H1 (cell line): ENCODE measurements at regions not wholly inside any gene's neighbourhood (a gene's known extent, or its start where the extent isn't known, plus 50 kb on each side); places are given as distances from the start of the nearest gene placed in this dataset.

Experiments used
- CTCF ChIA-PET: fragments of 300-600 bp; sonication (Branson Sonifier 250); formaldehyde crosslinking; loops from one replicate; lab custom pipeline; 2021; ENCODE audit not compliant: partially characterized antibody; lab: Charles Lee
- POLR2A ChIA-PET: fragments of 300-600 bp; sonication (Branson Sonifier 250); formaldehyde crosslinking; loops from one replicate; lab custom pipeline; 2021; ENCODE audit warnings: inconsistent platforms; ENCODE audit not compliant: partially characterized antibody; lab: Charles Lee
- DNase-seq, 2 experiments: peaks; one replicate each; pipeline versions ENCODE4 v3.0.0 to v3.0.0-alpha.2; 2010 to 2022; ENCODE audit warnings: low spot score in 2 of 2, low read depth in 1 of 2, mixed read lengths in 1 of 2
- FAIRE-seq: peaks from 2 replicates; lab custom pipeline; 2011; peaks lifted over from hg19 to GRCh38; lab: Jason Lieb, UNC
- H2AFZ ChIP-seq: 2 replicates; pipeline ENCODE4 v1.8.1; 2012; ENCODE audit warnings: low read length, inconsistent platforms
- H2AK5ac ChIP-seq: 2 replicates; pipeline ENCODE4 v1.6.1; 2013; ENCODE audit warnings: low read depth, low read length
- H2BK120ac ChIP-seq: replicated peaks from 2 replicates; pipeline ENCODE3; 2013; ENCODE audit warnings: low read depth, low read length, inconsistent platforms
- H2BK12ac ChIP-seq: 2 replicates; pipeline ENCODE4 v1.6.1; 2013; ENCODE audit warnings: low read depth, low read length
- H2BK15ac ChIP-seq: 2 replicates; pipeline ENCODE4 v1.6.1; 2013; ENCODE audit warnings: low read length
- H2BK20ac ChIP-seq: 2 replicates; pipeline ENCODE4 v1.6.1; 2013; ENCODE audit warnings: low read length
- H2BK5ac ChIP-seq: 2 replicates; pipeline ENCODE4 v1.6.1; 2013; ENCODE audit warnings: low read depth, low read length
- H3K14ac ChIP-seq: 2 replicates; pipeline ENCODE4 v1.6.1; 2013; ENCODE audit warnings: inconsistent platforms; ENCODE audit not compliant: insufficient read length
- H3K18ac ChIP-seq: 2 replicates; pipeline ENCODE4 v1.6.1; 2013; ENCODE audit warnings: low read length; ENCODE audit errors: extremely low read depth
- H3K23ac ChIP-seq: 2 replicates; pipeline ENCODE4 v1.6.1; 2013; ENCODE audit warnings: inconsistent platforms; ENCODE audit not compliant: insufficient read length
- H3K23me2 ChIP-seq: 2 replicates; pipeline ENCODE4 v1.6.1; 2013; ENCODE audit warnings: low read depth, low read length
- H3K27ac ChIP-seq: 2 replicates; pipeline ENCODE4 v1.6.1; 2011; ENCODE audit warnings: low read depth, low read length, inconsistent platforms
- H3K27me3 ChIP-seq, 4 experiments: replicated peaks in 1 of 4; 1 replicate in 1 of 4; 2 replicates in 3 of 4; pipeline versions ENCODE4 v1.6.1 to v1.8.1; 2011 to 2013; ENCODE audit warnings: low read length in 3 of 4, mild to moderate bottlenecking in 3 of 4, inconsistent platforms in 2 of 4, mixed read lengths in 2 of 4, moderate library complexity in 1 of 4; ENCODE audit not compliant: control insufficient read depth in 3 of 4, insufficient read depth in 3 of 4; ENCODE audit errors: extremely low read depth in 1 of 4
- H3K36me3 ChIP-seq, 4 experiments: 2 replicates each; pipeline versions ENCODE4 v1.6.1 to v1.8.1; 2011 to 2013; ENCODE audit warnings: mild to moderate bottlenecking in 4 of 4, low read length in 3 of 4, moderate library complexity in 2 of 4, control low read depth in 1 of 4, inconsistent platforms in 1 of 4; ENCODE audit not compliant: insufficient read depth in 4 of 4, control insufficient read depth in 2 of 4
- H3K4ac ChIP-seq: replicated peaks from 2 replicates; pipeline ENCODE3; 2013; ENCODE audit warnings: low read length, low read depth, mixed read lengths, inconsistent platforms; ENCODE audit not compliant: insufficient read length
- H3K4me1 ChIP-seq, 4 experiments: replicated peaks in 1 of 4; 1 replicate in 1 of 4; 2 replicates in 3 of 4; pipeline versions ENCODE4 v1.6.1 to v1.8.1; 2011 to 2013; ENCODE audit warnings: low read length in 3 of 4, inconsistent platforms in 2 of 4, mixed read lengths in 1 of 4; ENCODE audit not compliant: insufficient read depth in 4 of 4, control insufficient read depth in 3 of 4
- H3K4me2 ChIP-seq, 2 experiments: 2 replicates each; pipeline versions ENCODE4 v1.6.1 to v1.8.1; 2011 to 2013; ENCODE audit warnings: low read depth in 2 of 2, low read length in 2 of 2, control low read depth in 1 of 2, inconsistent platforms in 1 of 2, mild to moderate bottlenecking in 1 of 2; ENCODE audit not compliant: insufficient read depth in 1 of 2
- H3K4me3 ChIP-seq, 4 experiments: fragments of 200-600, 300-600 bp in 1 of 4; sonication (generic), shearing (Covaris generic), sonication (Bioruptor Twin) in 1 of 4; 2 replicates each; pipeline versions ENCODE4 v1.5.1 to v1.8.1; 2011 to 2016; ENCODE audit warnings: low read length in 4 of 4, low read depth in 3 of 4, control low read depth in 2 of 4, inconsistent platforms in 2 of 4, mild to moderate bottlenecking in 2 of 4, mixed read lengths in 1 of 4, moderate library complexity in 1 of 4; ENCODE audit not compliant: insufficient read depth in 2 of 4; ENCODE audit errors: extremely low read depth in 1 of 4
- H3K56ac ChIP-seq: replicated peaks from 2 replicates; pipeline ENCODE3; 2013; ENCODE audit warnings: low read depth, mild to moderate bottlenecking, mixed read lengths, low read length, inconsistent platforms; ENCODE audit not compliant: insufficient read length
- H3K79me1 ChIP-seq: 2 replicates; pipeline ENCODE4 v1.6.1; 2013; ENCODE audit warnings: low read depth, low read length, control low read depth
- H3K79me2 ChIP-seq, 2 experiments: 2 replicates each; pipeline versions ENCODE4 v1.6.1 to v1.8.1; 2012 to 2013; ENCODE audit warnings: low read length in 2 of 2, mild to moderate bottlenecking in 2 of 2, inconsistent platforms in 1 of 2; ENCODE audit not compliant: insufficient read depth in 2 of 2, control insufficient read depth in 1 of 2
- H3K9ac ChIP-seq, 4 experiments: replicated peaks in 1 of 4; 1 replicate in 1 of 4; 2 replicates in 3 of 4; pipeline versions ENCODE4 v1.6.1 to v1.8.1; 2011 to 2013; ENCODE audit warnings: low read depth in 3 of 4, low read length in 3 of 4, control low read depth in 2 of 4, mild to moderate bottlenecking in 2 of 4, moderate library complexity in 2 of 4, inconsistent platforms in 1 of 4; ENCODE audit errors: extremely low read depth in 1 of 4
- H3K9me3 ChIP-seq, 2 experiments: 2 replicates each; pipeline versions ENCODE4 v1.6.1 to v1.8.1; 2012 to 2013; ENCODE audit warnings: mild to moderate bottlenecking in 2 of 2, moderate library complexity in 2 of 2, control low read depth in 1 of 2, inconsistent platforms in 1 of 2, low read depth in 1 of 2, low read length in 1 of 2, mixed read lengths in 1 of 2; ENCODE audit not compliant: insufficient read depth in 2 of 2
- H4K20me1 ChIP-seq, 2 experiments: replicated peaks in 1 of 2; 2 replicates each; pipeline versions ENCODE3 to v1.8.1; 2011 to 2013; ENCODE audit warnings: inconsistent platforms in 2 of 2, low read length in 2 of 2, mild to moderate bottlenecking in 1 of 2; ENCODE audit not compliant: insufficient read depth in 2 of 2, control insufficient read depth in 1 of 2
- H4K5ac ChIP-seq: 2 replicates; pipeline ENCODE4 v1.6.1; 2013; ENCODE audit warnings: low read length, low read depth, mixed read lengths, inconsistent platforms; ENCODE audit not compliant: insufficient read length
- H4K8ac ChIP-seq: 2 replicates; pipeline ENCODE4 v1.8.0; 2013; ENCODE audit warnings: mild to moderate bottlenecking, moderate library complexity, low read length, inconsistent platforms; ENCODE audit not compliant: insufficient read depth; ENCODE audit errors: extremely low read depth
- H4K91ac ChIP-seq: replicated peaks from 2 replicates; pipeline ENCODE3; 2013; ENCODE audit warnings: low read length, mixed read lengths, inconsistent platforms; ENCODE audit not compliant: insufficient read length
- BRCA1 ChIP-seq: IDR thresholded peaks from 2 replicates; pipeline ENCODE4 v1.6.1; 2012; ENCODE audit warnings: low read depth, low read length, improper control_type of control experiment
- GTF2F1 ChIP-seq: IDR thresholded peaks from 2 replicates; pipeline ENCODE4 v1.6.1; 2012; ENCODE audit warnings: low read depth, low read length, improper control_type of control experiment, borderline replicate concordance
- JUN ChIP-seq: IDR thresholded peaks from 2 replicates; pipeline ENCODE4 v1.6.1; 2011; ENCODE audit warnings: low read depth, mild to moderate bottlenecking, improper control_type of control experiment, low read length
- KDM5A ChIP-seq: fragments of 200-600 bp; IDR thresholded peaks from 2 replicates; pipeline ENCODE4 v1.7.1; 2012; ENCODE audit warnings: mild to moderate bottlenecking, low read length, inconsistent platforms, mixed read lengths
- MAX ChIP-seq: IDR thresholded peaks from 2 replicates; pipeline ENCODE4 v1.6.1; 2012; ENCODE audit warnings: inconsistent platforms
- PHF8 ChIP-seq: fragments of 200-600 bp; sonication (generic); conservative IDR thresholded peaks from 2 replicates; pipeline ENCODE4 v1.7.1; 2012; ENCODE audit warnings: low read depth, mild to moderate bottlenecking, inconsistent platforms, low read length, moderate library complexity
- POLR2A ChIP-seq, 2 experiments: IDR thresholded peaks; 1 replicate in 1 of 2; 2 replicates in 1 of 2; pipeline ENCODE4 v1.6.1; 2011; ENCODE audit warnings: low read depth in 2 of 2, low read length in 2 of 2, mild to moderate bottlenecking in 2 of 2; ENCODE audit errors: control extremely low read depth in 1 of 2
- RBBP5 ChIP-seq: IDR thresholded peaks from 2 replicates; pipeline ENCODE4 v1.7.1; 2012; ENCODE audit warnings: low read depth, mild to moderate bottlenecking, inconsistent platforms, low read length, moderate library complexity, borderline replicate concordance
- SRF ChIP-seq: IDR thresholded peaks from 2 replicates; pipeline ENCODE4 v1.6.1; 2011; ENCODE audit warnings: mild to moderate bottlenecking, low read depth, low read length, moderate library complexity
- USF2 ChIP-seq: IDR thresholded peaks from 2 replicates; pipeline ENCODE4 v1.6.1; 2011; ENCODE audit warnings: low read length, improper control_type of control experiment
- ZNF274 ChIP-seq: IDR thresholded peaks from 2 replicates; pipeline ENCODE4 v1.7.0; 2012; ENCODE audit warnings: low read length, borderline replicate concordance; ENCODE audit errors: extremely low read depth
- WGBS, 2 experiments: shearing (Covaris generic) in 1 of 2; methylation state at CpG; one replicate each; pipeline versions ENCODE4 v1.1.6 to v1.1.7; 2013 to 2015; ENCODE audit warnings: low lambda C conversion rate in 2 of 2, mixed read lengths in 2 of 2, inconsistent platforms in 1 of 2, low coverage in 1 of 2, missing lambda C conversion rate in 1 of 2; ENCODE audit not compliant: insufficient replicate concordance in 2 of 2, insufficient coverage in 1 of 2, insufficient read length in 1 of 2; ENCODE audit errors: extremely low coverage in 1 of 2, missing lambda C conversion rate in 1 of 2; 5-methylcytosine and 5-hydroxymethylcytosine counted together

GRCh38 chr1:50270926-50271325, 152.3 kb downstream of the DMRTA2 start:
- peaks cover 2 to 9% (median 7%) of the 10 kb centered on the region in 4 experiments for H3K4me1 ChIP-seq
- H3K27ac ChIP-seq, result no peak overlapping the region
- no peak overlapping the region for H4K5ac ChIP-seq
- no peak overlapping the region for H2BK120ac ChIP-seq
- TF ChIP-seq JUN (no peak), BRCA1 (no peak), SRF (no peak), PHF8 (no peak), GTF2F1 (no peak), USF2 (no peak), ZNF274 (no peak), POLR2A (IDR thresholded peaks at IDR 0.05; ENCODE audit: control extremely low read depth in 1 of 2, low read depth in 2 of 2, low read length in 2 of 2) (no peak), MAX (no peak), RBBP5 (no peak), KDM5A (no peak)
- H2AK5ac ChIP-seq, result no peak overlapping the region
- H4K8ac ChIP-seq, result no peak overlapping the region
- H3K27me3 ChIP-seq, result no peaks in the 10 kb centered on the region
- no peak overlapping the region for H3K9ac ChIP-seq
- H2BK12ac ChIP-seq, result no peak overlapping the region
- no peaks in the 10 kb centered on the region for H3K9me3 ChIP-seq
- no peak overlapping the region for H3K4me3 ChIP-seq
- no peaks in the 10 kb centered on the region for H4K20me1 ChIP-seq
- no peaks in the 10 kb centered on the region for H3K79me2 ChIP-seq
- WGBS, 2 experiments, result 67% methylated on average over 1 of the region's 3 CpGs; no CpG with 5 or more reads in 1 of the 2 experiments
- DNase-seq, result no peak
- POLR2A ChIA-PET, result no interaction called here
- no peaks in the 10 kb centered on the region for H3K79me1 ChIP-seq
- H3K23ac ChIP-seq, result no peak overlapping the region
- CTCF ChIA-PET, result interaction anchor here (1.6 to 3.6 kb wide), 6 partner anchors 8 to 65 kb away, joined by 4 to 31 read pairs (median 13); no protein-coding TSS in a partner anchor
- no peak overlapping the region for H2BK20ac ChIP-seq
- H3K14ac ChIP-seq, result no peak overlapping the region
- H3K36me3 ChIP-seq, result no peaks in the 10 kb centered on the region
- H3K23me2 ChIP-seq, result no peaks in the 10 kb centered on the region
- H2BK5ac ChIP-seq, result no peak overlapping the region
- no peak overlapping the region for H3K4ac ChIP-seq
- H3K56ac ChIP-seq, result no peak overlapping the region
- H3K18ac ChIP-seq, result no peak overlapping the region
- H2BK15ac ChIP-seq, result no peak overlapping the region
- no peak overlapping the region for H3K4me2 ChIP-seq
- H4K91ac ChIP-seq, result no peak overlapping the region
- no peak for FAIRE-seq
- no peak overlapping the region for H2AFZ ChIP-seq
